IMR-90 (cell line): ENCODE measurements at regions not wholly inside any gene's neighbourhood (a gene's known extent, or its start where the extent isn't known, plus 50 kb on each side); places are given as distances from the start of the nearest gene placed in this dataset.

Experiments
- ATAC-seq: fragments of 200-7000 bp; cut with Tn5 transposase; 2 replicates; pipeline ENCODE4 v1.9.1; 2020; ENCODE audit warnings: low read depth, mild to moderate bottlenecking, moderate library complexity
- BruUV-seq: library from RNA; stranded (reverse); fragments of 400-500 nt; replicated peaks from 2 replicates; lab custom pipeline; 2021; lab: Mats Ljungman, UMichigan
- CTCF ChIA-PET: fragments of 300-600 bp; formaldehyde crosslinking; extraction: SDS; loops from one replicate; lab custom pipeline; 2021; ENCODE audit warnings: antibody characterized with exemption; lab: Yijun Ruan, JAX
- POLR2A ChIA-PET: fragments of 300-600 bp; sonication (Branson Sonifier 250); formaldehyde crosslinking; loops from one replicate; lab custom pipeline; 2022; ENCODE audit warnings: antibody characterized with exemption; ENCODE audit not compliant: unreplicated experiment; lab: Charles Lee
- DNase-seq: peaks from one replicate; pipeline ENCODE4 v3.0.0; 2013
- H2AFZ ChIP-seq: replicated peaks from 2 replicates; pipeline ENCODE3; 2013; ENCODE audit warnings: low read length, mild to moderate bottlenecking; ENCODE audit not compliant: poor library complexity
- H2AK5ac ChIP-seq: 2 replicates; pipeline ENCODE4 v1.6.1; 2013; ENCODE audit warnings: low read depth, low read length, inconsistent platforms
- H2AK9ac ChIP-seq: replicated peaks from 2 replicates; pipeline ENCODE3; 2013; ENCODE audit warnings: mild to moderate bottlenecking, low read depth, low read length, moderate library complexity; ENCODE audit not compliant: poor library complexity
- H2BK120ac ChIP-seq: 2 replicates; pipeline ENCODE4 v1.6.1; 2013; ENCODE audit warnings: low read depth, low read length, inconsistent platforms
- H2BK15ac ChIP-seq: 3 replicates; pipeline ENCODE4 v1.6.1; 2013; ENCODE audit warnings: low read depth, low read length, inconsistent platforms
- H2BK20ac ChIP-seq: 2 replicates; pipeline ENCODE4 v1.6.1; 2013; ENCODE audit warnings: low read depth, mild to moderate bottlenecking, inconsistent platforms, low read length, moderate library complexity
- H2BK5ac ChIP-seq: 2 replicates; pipeline ENCODE4 v1.6.1; 2013; ENCODE audit warnings: mild to moderate bottlenecking, low read depth, low read length, inconsistent platforms; ENCODE audit not compliant: poor library complexity, severe bottlenecking
- H3K14ac ChIP-seq: replicated peaks from 2 replicates; pipeline ENCODE4 v1.6.1; 2013; ENCODE audit warnings: low read depth, low read length, inconsistent platforms
- H3K18ac ChIP-seq: 2 replicates; pipeline ENCODE4 v1.6.1; 2013; ENCODE audit warnings: low read depth, low read length, control low read depth
- H3K23ac ChIP-seq: 2 replicates; pipeline ENCODE4 v1.6.1; 2013; ENCODE audit warnings: low read depth, low read length, inconsistent platforms
- H3K27ac ChIP-seq: 2 replicates; pipeline ENCODE4 v1.5.1; 2013; ENCODE audit warnings: mild to moderate bottlenecking, control low read depth, low read length; ENCODE audit not compliant: insufficient read depth
- H3K27me3 ChIP-seq: 2 replicates; pipeline ENCODE4 v1.6.1; 2013; ENCODE audit warnings: low read length; ENCODE audit not compliant: control insufficient read depth, insufficient read depth
- H3K36me3 ChIP-seq: 2 replicates; pipeline ENCODE4 v1.6.1; 2013; ENCODE audit warnings: low read length, mixed read lengths; ENCODE audit not compliant: control insufficient read depth, insufficient read depth
- H3K4ac ChIP-seq: 2 replicates; pipeline ENCODE4 v1.6.1; 2013; ENCODE audit warnings: low read depth, low read length, inconsistent platforms
- H3K4me1 ChIP-seq: 2 replicates; pipeline ENCODE4 v1.6.1; 2013; ENCODE audit warnings: low read length, mixed read lengths; ENCODE audit not compliant: control insufficient read depth, insufficient read depth
- H3K4me2 ChIP-seq: 2 replicates; pipeline ENCODE4 v1.6.1; 2013; ENCODE audit warnings: low read depth, mild to moderate bottlenecking, control low read depth, low read length, moderate library complexity
- H3K4me3 ChIP-seq: 2 replicates; pipeline ENCODE4 v1.5.1; 2013; ENCODE audit warnings: low read depth, mild to moderate bottlenecking, control low read depth, low read length, moderate library complexity; ENCODE audit not compliant: insufficient read depth
- H3K56ac ChIP-seq: 2 replicates; pipeline ENCODE4 v1.6.1; 2013; ENCODE audit warnings: low read length, inconsistent platforms; ENCODE audit not compliant: insufficient read depth; ENCODE audit errors: extremely low read depth
- H3K79me1 ChIP-seq, 2 experiments: 2 replicates each; pipeline ENCODE4 v1.6.1; 2013; ENCODE audit warnings: low read length in 2 of 2, inconsistent platforms in 1 of 2, low read depth in 1 of 2
- H3K9ac ChIP-seq: 2 replicates; pipeline ENCODE4 v1.6.1; 2013; ENCODE audit warnings: low read depth, low read length, control low read depth
- H3K9me1 ChIP-seq: 2 replicates; pipeline ENCODE4 v1.6.1; 2013; ENCODE audit warnings: low read length, inconsistent platforms; ENCODE audit not compliant: insufficient read depth
- H3K9me3 ChIP-seq: 2 replicates; pipeline ENCODE4 v1.6.1; 2013; ENCODE audit warnings: low read length; ENCODE audit not compliant: control insufficient read depth, insufficient read depth
- H4K20me1 ChIP-seq: 2 replicates; pipeline ENCODE4 v1.6.1; 2013; ENCODE audit warnings: low read length, inconsistent platforms; ENCODE audit not compliant: insufficient read depth
- H4K5ac ChIP-seq: 2 replicates; pipeline ENCODE4 v1.6.1; 2013; ENCODE audit warnings: mild to moderate bottlenecking, low read depth, low read length, control low read depth
- H4K8ac ChIP-seq, 2 experiments: 2 replicates each; pipeline ENCODE4 v1.6.1; 2013; ENCODE audit warnings: low read depth in 2 of 2, low read length in 2 of 2, control low read depth in 1 of 2, inconsistent platforms in 1 of 2
- H4K91ac ChIP-seq: 2 replicates; pipeline ENCODE4 v1.6.1; 2013; ENCODE audit warnings: low read depth, low read length, inconsistent platforms; ENCODE audit not compliant: insufficient read depth
- MAFK ChIP-seq: IDR thresholded peaks from 2 replicates; pipeline ENCODE4 v1.6.1; 2012; ENCODE audit warnings: low read depth, low read length, improper control_type of control experiment
- RCOR1 ChIP-seq: IDR thresholded peaks from 2 replicates; pipeline ENCODE4 v1.6.1; 2012; ENCODE audit warnings: mild to moderate bottlenecking, low read length, improper control_type of control experiment; ENCODE audit not compliant: insufficient replicate concordance
- WGBS, 2 experiments: methylation state at CpG; one replicate each; pipeline versions ENCODE4 v1.1.5 to v1.1.7; 2013; ENCODE audit warnings: missing lambda C conversion rate in 2 of 2; ENCODE audit not compliant: insufficient read length in 1 of 2; ENCODE audit errors: extremely low coverage in 2 of 2; 5-methylcytosine and 5-hydroxymethylcytosine counted together
- dilution Hi-C: fragments of 300-500 bp; cut with HindIII; formaldehyde crosslinking; loops from one replicate; pipeline ENCODE4 v1.14.3; 2018; ENCODE audit warnings: low sequenced_read_pairs; ENCODE audit not compliant: unreplicated experiment
- in situ Hi-C: fragments of 300-500 bp; cut with MboI; formaldehyde crosslinking; loops from 3 replicates; pipeline ENCODE4 v1.14.3; 2019; ENCODE audit warnings: low sequenced_read_pairs, inconsistent platforms, mixed read lengths
- intact Hi-C: fragments of 100-400 bp; cut with micrococcal nuclease; formaldehyde crosslinking; loops from 2 replicates; pipeline ENCODE4 v1.10.0; 2022
- TF ChIP-seq, protein P1 (sequence below): fragments of 150-350 bp; IDR thresholded peaks from 2 replicates; pipeline ENCODE4 v1.6.1; 2017; ENCODE audit warnings: mild to moderate bottlenecking, antibody characterized with exemption, low read length, low read depth

DNA sequence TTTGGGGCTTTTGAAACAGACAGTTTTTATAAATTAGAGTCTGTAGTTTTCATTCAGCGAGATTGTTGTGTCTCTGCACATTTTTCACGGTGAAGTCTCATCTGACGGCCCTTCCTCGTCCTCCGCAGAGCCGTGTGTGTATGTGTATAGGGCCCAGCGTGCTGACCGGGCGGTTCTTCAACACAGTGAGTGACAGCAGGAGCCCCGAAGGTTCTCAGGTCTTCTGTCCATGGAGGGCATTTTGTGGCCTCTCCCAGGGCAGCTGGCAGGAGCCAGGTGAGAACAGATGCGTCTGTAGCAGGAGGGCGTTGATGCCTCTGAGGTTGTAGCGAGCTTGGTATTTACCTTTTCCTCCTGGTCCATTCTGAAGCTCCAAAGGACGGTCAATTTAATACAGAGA is 116.0 kb upstream of the LPCAT1 start:
- Histone ChIP-seq H2AFZ (no peak overlapping the region), H2AK9ac (no peak overlapping the region), H3K4me3 (no peak overlapping the region), H3K14ac (no peak overlapping the region), H3K36me3 (no peaks in the 10 kb centered on the region), H3K23ac (no peak overlapping the region), H3K27me3 (peaks cover 49% of the 10 kb centered on the region), H3K9me1 (no peaks in the 10 kb centered on the region), H4K5ac (no peak overlapping the region), H3K9ac (no peak overlapping the region), H2BK5ac (no peak overlapping the region), H3K4me2 (no peak overlapping the region), H2BK120ac (no peak overlapping the region), H3K9me3 (no peaks in the 10 kb centered on the region), H3K4ac (no peak overlapping the region), H4K91ac (no peak overlapping the region), H3K4me1 (peaks cover 4% of the 10 kb centered on the region; the same call in 1 of the 2 replicates), H3K18ac (no peak overlapping the region), H2BK15ac (no peak overlapping the region), H4K8ac (no peak overlapping the region), H2AK5ac (no peak overlapping the region), H3K27ac (no peak overlapping the region), H2BK20ac (no peak overlapping the region), H3K79me1 (no peaks in the 10 kb centered on the region), H4K20me1 (no peaks in the 10 kb centered on the region; the same call in 1 of the 2 replicates), H3K56ac (no peak overlapping the region)
- BruUV-seq, result no TSS peak
- CTCF ChIA-PET, result no interaction called here
- intact Hi-C loops (loop anchor here (2.0 to 5.0 kb wide), 3 partner anchors 117 to 717 kb away; partner anchors contain the start of gene LPCAT1), in situ Hi-C loops (loop anchor here (5.0 to 25.0 kb wide), 4 partner anchors 155 to 705 kb away; no protein-coding TSS in a partner anchor), dilution Hi-C loops (no loop called here)
- DNase-seq (no peak), ATAC-seq (no peak)
- TF ChIP-seq, protein P1, sequence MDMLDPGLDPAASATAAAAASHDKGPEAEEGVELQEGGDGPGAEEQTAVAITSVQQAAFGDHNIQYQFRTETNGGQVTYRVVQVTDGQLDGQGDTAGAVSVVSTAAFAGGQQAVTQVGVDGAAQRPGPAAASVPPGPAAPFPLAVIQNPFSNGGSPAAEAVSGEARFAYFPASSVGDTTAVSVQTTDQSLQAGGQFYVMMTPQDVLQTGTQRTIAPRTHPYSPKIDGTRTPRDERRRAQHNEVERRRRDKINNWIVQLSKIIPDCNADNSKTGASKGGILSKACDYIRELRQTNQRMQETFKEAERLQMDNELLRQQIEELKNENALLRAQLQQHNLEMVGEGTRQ, result no peak
- TF ChIP-seq RCOR1, result no peak
- no peak for TF ChIP-seq MAFK
- WGBS, 2 experiments, result 73% methylated on average over 3 of the region's 14 CpGs; no CpG with 5 or more reads in 1 of the 2 experiments
- POLR2A ChIA-PET, result no interaction called here
